COLO668 (cell line): ENCODE measurements at regions not wholly inside any gene's neighbourhood (a gene's known extent, or its start where the extent isn't known, plus 50 kb on each side); places are given as distances from the start of the nearest gene placed in this dataset.
"Not testable (repeated sequence)": the region's sequence is repeated elsewhere in the genome, so short reads cannot be mapped to it uniquely, and the experiment has no call there.

Experiments used
- DNase-seq: peaks from one replicate; lab custom pipeline; 2025; ENCODE audit not compliant: unreplicated experiment; lab: John Stamatoyannopoulos, UW

DNA sequence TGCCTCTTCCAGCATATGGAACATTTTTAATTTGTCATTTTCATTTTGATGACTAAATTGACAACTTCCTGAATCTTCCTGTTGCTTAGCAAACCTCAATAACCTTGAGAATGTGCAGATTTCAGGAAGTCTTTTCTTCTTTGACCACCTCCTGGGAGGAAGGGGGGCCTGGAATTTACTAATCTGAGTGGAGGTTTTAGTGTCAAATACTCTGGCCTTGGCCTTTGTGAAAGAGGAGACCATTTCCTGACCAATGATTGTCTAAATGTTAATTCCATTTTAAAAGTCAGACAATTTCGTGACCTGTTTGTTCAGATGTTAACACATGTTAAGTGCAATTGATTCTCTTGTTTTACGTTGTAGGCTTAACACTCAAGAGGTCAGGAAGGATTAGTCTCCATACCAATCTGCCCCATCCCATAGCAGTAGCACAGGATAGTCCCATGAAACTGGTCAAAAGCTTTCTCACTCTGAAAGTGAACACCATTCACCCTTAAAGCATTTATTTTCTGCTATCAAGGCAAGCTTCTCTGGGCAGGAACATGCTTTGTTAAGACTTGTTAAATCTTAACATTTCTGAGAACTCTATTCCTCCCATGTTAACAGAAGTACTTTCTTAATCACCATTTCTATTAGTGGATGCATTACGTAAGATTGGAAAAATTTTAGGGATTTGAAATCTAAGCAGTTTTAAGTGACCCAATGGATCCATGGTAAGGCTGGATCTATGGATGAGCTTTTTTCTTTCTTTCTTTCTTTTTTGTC lies 219.6 kb downstream of the RND3 start:
- DNase-seq: no peak

DNA sequence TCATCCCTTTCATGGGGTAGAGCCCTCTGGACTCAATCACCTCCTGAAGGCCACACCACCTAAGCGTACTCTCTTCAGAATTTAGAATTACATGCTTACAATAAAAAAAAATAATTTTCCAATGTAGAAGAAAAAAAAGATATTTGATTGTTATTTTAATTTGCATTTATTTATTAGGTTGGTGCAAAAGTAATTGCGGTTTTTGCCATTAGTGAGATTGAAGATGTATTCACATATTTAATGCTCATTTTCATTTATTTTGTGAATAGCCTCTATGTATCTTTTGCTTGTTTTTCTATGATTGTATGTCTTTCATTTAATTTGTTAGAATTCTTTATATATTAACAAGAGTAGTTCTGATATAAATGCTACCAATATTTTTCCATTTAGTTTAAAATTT lies 220.5 kb downstream of the RND3 start:
- DNase-seq: no peak

DNA sequence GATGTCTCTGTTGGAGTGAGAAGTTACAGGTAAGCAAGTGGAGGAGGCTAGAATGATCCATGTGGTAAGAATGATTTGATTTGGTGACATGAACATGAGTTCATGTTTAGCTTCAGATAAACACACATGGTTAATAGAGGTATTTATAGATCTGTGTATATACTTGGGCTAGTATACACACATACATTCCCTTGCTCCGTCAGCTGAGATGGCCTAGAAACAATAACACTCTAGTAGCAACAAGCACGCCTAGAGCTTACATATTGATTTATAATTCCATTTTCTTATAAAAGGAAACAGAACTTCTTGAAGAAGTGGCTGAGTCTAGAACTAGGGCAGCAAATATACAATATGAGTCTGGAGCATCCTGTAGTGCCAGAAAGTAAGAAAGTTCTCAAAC lies 223.0 kb downstream of the RND3 start:
- DNase-seq: no peak

DNA sequence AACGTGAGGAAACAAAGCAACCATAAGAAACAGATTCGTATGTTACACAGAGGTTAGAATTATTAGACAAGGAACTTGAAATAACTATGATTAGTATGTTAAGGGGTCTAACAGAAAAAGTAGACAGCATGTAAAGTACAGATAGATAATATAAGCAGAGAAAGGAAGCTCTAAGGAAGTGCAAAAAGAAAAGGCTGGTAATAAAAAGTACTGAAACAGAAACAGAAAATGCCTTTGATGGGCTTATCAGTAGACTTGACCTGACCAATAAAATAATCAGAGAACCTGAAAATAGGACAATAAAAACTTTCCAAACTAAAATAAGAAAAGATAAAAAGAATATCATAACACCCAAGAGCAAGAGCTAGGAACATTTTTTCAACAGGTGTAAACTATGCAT lies 225.8 kb downstream of the RND3 start:
- no peak for DNase-seq

DNA sequence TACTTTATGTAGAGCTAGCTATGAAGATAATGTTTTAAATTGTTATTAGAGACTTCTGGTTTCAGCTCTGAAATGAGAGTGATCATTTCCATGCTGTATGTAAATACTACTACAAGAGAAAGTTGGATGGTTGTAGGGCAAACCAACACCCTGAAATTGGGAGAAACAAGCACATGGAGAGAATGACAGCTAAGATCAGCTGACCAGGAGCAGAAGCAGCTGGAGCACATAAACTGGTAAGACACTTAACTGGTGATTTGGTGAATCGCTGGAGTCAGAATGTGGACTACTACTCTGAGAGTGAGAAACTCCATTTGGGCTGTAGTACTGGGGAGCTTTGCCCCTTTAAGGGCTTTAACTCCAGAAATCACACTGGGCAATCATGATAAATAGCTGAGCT lies 226.8 kb downstream of the RND3 start:
- no peak for DNase-seq

DNA sequence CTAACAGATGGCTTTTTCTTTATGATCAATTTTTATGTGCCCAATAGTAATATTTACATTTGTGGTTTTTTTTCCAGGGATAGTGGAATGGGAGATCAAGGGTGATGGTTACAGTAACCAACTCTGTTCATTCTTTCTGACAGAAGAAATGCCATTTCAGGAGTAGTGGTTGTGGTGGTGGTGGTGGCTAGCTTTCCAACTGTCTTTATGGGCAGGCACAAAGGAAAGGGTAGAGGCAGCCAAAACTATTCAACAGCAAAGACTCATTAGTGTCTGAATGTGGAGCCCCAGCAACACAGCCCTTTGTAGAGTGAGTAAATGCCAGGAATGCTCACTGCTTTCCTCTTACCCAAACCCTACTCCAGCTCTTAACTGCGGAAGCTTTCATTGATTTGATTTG lies 227.7 kb downstream of the RND3 start:
- DNase-seq: no peak

DNA sequence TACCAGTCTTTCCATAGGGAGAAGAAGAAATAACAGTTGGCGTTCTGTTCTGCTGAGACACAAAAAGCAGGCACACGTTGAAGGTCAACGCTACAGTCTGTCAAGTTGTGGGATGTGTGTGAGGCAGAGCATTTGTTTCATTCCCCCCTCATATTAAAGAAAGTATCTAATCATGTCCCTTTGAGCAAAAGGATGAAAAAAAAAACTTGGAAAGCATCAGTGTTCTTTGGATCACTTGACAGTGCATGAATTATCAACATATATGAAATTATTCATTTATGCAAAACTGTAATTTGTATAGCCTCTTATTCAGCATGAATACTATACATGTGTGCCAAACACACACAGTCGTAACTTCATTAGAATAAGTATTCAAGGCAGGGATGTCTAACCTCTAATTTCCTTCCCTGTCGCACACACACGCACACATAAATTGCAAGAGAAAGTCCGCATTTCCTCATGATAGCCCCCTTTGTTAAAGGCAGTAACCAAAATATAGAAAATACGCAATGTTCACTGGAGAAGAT lies 228.6 kb downstream of the RND3 start:
- no peak for DNase-seq

DNA sequence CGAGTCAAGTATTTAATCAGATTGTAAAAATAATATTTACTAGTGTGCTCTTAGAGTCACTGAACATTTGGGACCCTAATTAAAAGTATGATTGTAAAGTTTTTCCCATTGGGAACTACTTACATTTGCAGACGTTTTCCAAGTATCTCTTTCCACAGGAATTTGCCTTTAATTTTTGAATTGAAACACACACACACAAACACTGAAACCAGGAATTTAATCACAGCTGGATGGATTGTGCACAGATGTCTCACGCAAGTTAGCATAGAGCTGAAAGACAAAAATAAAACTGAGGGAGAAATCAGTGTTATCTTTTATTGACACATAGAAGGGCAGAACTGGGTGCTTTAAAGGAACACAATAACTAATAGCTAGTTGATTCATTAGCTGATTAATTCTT lies 230.7 kb downstream of the RND3 start:
- no peak for DNase-seq

DNA sequence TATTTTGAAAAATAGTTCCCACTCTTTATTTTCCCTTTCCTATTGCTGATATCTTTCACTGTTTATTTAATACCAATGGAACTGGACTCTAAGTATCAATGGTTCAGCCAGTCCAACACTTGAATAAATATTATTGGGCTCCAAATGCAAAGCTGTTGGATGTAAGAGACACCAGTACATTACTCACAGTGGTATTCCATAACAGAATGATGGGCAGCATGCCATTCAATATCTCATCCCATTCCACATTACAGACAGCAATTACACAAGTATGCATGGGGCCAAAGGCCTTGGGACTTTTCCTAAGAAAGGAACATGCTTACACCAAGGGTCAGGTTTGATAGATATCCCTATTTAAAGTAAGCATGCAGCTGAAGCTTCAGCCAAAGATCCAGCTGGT lies 231.9 kb downstream of the RND3 start:
- DNase-seq: no peak

DNA sequence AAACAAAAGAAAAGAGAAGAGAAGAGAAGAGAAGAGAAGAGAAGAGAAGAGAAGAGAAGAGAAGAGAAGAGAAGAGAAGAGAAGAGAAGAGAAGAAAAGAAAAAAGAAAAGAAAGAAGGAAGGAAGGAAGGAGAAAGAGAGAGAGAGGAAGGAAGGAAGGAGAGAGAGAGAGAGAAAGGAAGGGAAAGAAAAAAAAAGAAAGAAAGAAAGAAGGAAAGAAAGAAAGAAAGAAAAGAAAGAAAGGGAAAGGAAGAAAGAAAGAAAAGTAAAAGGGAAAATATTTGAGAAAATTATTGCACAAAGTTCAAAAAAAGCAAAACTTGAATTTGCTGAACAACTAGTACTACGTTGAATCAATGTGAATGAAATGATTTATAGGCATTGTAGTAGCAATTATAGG lies 237.7 kb downstream of the RND3 start:
- DNase-seq: not testable (repeated sequence)

DNA sequence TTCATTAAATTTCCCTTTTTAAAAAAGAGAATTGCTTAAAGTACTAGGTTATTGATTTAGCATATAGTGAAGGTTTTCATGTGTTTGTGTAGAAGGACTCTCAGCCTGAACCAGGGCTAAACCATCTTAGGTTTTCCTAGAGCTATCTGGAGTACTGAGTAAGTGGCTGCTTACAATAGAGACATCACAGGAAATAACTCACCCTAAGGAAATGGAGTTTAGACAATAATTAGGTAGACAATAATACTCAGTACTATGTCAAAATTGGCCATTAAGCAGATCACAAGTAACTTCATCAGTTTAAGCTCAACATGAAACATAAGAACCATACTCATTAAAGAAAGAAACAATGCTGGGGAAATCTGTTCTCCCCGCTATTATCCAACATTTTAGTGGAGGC lies 240.0 kb downstream of the RND3 start:
- no peak for DNase-seq

DNA sequence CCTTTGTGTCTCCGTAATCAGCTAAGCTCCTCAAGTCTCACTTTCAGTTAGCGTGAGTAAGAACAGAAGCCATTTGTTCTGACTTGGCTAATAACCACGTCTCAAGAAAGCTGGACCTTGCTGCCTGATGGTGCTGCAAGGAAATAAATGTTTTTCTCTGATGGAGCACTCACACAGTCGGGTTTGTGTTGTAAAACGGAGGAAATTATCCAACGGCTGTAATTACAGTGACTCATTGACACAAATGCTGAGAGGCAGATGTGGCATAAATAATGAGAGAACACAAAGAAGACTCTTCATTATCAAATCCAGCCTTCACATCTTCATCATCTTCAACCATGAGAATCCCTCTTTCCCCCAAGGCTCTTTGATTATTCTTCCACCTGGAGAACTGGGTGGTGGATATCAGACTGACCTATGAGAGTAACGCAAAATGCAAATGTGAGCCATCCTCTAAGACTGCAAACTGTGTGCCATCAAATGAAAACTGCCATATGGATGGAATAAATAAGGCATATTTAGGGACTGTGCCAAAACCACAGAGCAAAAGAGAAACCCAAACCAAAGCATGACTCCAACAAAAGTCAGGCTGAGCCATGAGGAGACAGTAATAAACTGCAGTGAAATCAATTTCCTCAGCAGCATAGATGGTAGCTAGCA lies 252.6 kb downstream of the RND3 start:
- no peak for DNase-seq

DNA sequence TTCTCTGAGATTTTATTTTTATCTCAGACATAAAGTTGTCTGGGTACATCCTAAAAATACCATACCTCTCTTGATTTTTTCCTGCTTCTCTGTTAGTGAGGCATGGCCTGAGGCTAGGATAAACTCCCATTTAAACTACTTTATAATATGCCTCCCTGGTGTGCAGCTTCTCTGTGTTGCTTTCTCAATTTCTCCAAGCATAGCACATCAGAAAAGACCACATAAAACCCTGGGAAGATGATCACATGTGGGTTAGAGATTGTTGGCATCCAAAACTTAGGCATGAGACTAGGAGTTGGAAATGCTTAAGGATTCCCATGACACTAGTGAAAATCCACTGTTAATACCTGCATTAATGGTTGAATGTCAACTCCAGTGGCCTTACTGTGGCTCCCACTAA lies 254.6 kb downstream of the RND3 start:
- DNase-seq: no peak

DNA sequence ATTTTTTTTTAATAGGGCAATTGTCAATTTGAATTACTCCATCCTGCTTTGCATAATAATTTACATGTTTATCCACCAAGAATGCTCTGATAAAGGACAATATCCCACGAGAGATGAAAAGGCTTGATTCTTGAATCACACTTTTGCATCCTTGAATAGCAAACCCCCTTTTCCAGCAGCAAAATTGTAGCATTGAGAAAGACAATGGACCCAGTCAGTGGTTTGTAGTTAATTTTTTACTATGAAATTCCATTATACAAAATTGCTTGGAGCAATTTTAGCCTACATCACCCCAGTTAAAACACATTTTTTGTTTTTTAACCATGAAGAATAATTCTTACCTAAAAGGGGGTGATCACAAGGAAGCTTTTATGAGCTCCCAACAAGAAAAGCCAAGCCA lies 255.1 kb downstream of the RND3 start:
- DNase-seq: no peak

DNA sequence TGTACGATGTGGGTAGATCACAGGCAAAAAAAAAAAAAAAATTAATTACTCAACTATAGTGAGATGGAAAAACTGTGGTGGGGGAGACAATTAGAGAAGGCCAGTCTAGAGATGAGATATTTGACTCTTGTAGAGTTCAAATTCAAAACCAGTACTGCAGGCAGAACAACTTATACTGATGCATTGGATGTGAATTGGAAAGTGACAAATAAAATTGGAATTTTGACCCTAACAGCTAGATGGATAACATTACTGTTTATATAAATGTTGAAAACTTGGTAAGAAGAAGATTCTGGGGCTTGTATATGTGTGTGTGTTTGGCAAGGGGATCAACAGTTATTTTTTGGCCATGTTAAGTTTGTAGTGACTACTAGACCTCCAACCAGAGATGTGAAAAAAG lies 256.9 kb downstream of the RND3 start:
- DNase-seq: no peak

DNA sequence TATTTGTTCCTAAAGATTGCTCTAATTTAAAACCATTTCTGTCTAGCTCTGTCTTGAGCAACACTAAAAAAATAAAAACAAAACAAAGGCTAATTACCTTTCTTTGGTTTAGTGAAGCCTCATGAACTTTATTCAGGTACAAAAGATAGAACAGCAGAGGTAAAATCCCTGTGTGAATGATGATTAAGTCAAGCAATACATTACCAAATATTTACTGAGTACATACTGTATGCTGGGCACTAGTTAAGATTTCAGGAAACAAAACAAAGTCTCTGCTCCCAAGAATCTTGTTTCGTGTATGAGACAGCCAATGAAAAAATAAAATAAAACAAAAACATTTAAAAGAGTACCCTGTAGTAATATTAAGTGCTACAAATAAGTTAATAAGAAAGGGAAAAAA lies 257.5 kb downstream of the RND3 start:
- no peak for DNase-seq

DNA sequence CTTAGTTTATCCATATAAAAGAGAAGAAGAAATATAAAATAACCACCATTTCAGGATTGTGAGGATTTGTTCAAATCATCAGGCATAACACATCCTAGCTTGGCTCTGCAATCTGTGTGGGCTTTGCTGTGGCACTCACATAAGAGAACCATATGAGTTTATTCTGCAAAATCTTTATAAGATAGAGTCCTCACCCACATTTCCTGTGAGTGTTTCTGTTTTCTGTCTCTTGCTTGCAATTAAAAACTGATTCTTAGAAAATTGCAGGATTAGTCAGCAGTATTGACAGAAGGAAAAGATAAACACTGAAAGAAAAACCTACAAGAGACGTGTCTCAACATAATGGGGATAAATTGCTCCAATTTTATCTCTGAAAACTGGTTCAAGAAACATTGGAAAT lies 258.5 kb downstream of the RND3 start:
- DNase-seq: no peak

DNA sequence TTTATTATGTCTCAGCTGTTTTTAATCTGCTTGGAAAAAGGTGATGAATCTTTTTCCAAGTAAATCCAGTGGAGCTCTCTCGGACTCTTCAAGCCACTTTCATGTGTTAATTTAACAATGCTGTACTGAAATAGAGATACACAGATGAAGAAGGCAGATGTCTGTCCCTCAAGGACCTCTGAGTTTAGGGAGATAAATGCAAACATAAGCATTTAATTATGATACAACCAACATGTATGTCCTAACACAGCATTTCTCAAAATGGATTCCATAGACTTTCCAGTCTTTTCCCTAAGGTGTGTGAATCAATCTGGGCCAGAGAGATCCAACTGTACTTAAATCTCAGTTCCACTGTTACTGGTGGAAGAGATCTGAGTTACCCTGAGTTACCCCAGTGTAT lies 262.4 kb downstream of the RND3 start:
- DNase-seq: no peak

DNA sequence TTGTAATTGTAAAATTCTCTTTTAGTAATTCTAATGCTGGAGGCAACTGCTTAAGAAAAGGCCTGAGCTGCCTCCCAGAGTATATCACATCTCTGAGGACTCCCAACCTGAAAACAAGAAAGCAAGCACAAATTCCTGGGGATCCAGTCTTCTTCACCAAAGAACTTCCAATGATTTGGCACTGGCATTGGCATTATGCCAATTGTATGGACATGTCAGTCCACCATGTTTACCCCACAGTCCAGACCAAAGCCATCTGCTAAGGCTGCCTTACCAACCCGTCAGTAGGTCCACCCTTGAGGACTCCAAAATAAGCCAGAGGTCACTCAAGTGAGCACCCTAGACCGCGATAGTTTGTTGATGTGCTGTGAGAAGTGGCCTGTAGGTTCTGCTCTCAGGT lies 263.1 kb downstream of the RND3 start:
- no peak for DNase-seq

DNA sequence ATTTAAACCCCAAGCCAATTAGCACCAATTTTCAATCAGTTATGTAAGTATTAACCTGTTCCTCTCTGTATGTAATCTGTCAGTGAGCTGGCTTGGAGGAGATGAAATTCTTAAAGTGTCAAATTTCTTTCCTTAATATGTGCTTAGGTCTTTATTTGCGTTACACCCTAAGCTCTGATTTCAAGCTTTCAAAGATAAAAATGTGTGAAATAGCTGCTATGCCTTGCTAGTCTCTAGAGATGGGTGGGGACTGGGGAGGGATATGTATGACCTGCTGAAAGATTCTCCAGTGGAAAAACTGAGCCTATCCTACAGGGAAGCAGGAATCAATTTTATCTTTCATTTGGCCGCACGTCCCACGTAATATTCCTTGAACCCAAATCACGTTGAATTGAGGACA lies 264.5 kb downstream of the RND3 start:
- DNase-seq: no peak

DNA sequence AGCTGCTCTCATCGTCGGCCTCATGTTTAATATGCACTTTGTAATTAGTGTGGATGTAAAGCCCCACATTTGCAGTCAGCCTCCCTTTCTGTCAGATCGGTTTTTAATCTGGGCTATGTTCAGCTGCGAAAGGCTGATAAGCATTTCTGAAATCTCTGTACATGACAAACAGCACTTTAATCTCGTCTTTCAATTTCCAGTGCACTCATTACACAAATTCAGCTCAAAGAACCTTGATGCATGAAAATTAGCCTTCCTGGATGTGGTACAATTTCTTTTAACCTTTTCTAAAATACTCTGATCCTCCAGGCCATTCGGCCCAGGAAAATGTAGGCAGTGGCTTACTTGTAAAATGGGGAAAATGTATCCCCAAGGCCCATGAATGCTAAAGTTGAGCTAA lies 265.1 kb downstream of the RND3 start:
- no peak for DNase-seq

DNA sequence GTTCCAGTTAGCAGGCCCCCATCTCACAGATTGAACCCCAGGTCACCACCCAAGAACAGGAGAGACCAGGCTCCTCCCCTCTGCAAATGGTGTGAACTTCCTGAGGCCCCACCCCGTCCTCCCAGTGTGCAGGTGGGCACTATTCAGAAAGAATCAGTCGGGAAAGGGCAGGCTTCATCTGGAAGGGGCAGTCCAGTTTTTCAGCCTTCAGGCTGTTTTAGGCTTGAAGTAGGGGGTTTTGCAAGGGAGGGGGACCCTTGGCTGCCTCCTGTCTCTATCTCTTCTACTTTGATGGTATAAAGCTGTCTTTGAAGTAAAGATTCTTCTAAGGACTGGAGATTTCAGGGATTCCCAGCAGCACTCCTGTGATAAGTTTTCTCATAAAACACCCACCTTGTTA lies 267.6 kb downstream of the RND3 start:
- no peak for DNase-seq

DNA sequence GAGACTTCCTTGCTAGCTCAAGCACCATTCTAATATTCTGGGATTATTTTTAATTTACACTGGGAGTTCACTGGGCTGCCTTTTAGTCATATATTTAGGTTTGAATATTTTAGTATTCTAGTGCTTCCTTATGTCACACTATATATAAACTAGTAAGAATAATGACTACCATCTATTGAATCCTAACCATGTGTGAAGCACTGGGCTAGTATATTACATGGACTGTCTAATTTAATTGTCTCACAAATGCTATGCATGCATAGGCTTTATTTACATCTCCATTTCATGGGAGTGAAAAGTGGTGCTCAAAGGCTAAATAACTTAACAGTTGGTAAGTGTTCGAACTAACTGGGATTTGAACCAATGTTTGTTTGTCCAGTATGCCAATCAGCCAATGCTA lies 272.4 kb downstream of the RND3 start:
- DNase-seq: no peak
